Stomach (tissue), 4 donors: ENCODE measurements at regions not wholly inside any gene's neighbourhood (a gene's known extent, or its start where the extent isn't known, plus 50 kb on each side); places are given as distances from the start of the nearest gene placed in this dataset.

Experiments used
- EP300 ChIP-seq: sonication (generic); formaldehyde crosslinking; IDR thresholded peaks from one replicate; pipeline ENCODE4 v1.6.1; 2017; ENCODE audit warnings: antibody characterized with exemption
- POLR2A ChIP-seq, 4 donors: fragments of 450-650 bp; IDR thresholded peaks; one replicate each; pipeline ENCODE4 v1.6.1; 2016; ENCODE audit warnings: antibody characterized with exemption in 4 of 4, control low read depth in 2 of 4, mild to moderate bottlenecking in 1 of 4, moderate library complexity in 1 of 4
- TF ChIP-seq, protein P1 (sequence below), 7 experiments: fragments of 450-650 bp in 4 of 7; fragments of 200-600 bp in 3 of 7; sonication (generic) in 3 of 7; IDR thresholded peaks; one replicate each; pipeline ENCODE4 v1.5.1; 2016 to 2019; ENCODE audit warnings: antibody characterized with exemption in 7 of 7, control low read depth in 2 of 7, mild to moderate bottlenecking in 1 of 7

DNA sequence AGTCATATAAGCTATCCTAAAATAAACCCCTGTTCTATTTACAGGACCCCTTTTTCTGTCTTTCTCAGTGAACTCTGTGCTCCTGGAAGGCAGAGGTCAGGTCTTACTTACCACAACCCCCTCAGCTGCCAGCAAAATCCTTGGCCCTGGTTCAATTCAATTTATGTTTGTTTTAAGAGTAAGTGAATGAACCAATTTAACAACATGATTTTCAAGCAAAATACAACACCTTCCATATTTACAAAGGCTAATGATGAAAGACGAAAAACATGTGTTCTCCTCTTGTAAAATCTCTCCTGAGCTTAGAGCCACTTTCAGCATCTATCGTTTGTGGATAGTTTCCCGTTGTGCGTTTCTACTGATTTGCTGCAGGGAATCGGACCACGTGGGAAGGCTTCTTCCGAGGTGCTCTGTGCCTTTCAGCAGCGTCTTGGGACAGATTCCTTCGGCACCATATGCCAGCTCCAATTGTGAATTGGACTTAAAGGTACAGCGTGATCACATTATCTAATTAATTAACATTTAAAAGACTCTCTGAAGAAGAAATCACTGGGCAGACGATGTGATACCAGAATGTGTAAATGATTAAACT lies 411.7 kb downstream of the IRS2 start:
- TF ChIP-seq, protein P1, sequence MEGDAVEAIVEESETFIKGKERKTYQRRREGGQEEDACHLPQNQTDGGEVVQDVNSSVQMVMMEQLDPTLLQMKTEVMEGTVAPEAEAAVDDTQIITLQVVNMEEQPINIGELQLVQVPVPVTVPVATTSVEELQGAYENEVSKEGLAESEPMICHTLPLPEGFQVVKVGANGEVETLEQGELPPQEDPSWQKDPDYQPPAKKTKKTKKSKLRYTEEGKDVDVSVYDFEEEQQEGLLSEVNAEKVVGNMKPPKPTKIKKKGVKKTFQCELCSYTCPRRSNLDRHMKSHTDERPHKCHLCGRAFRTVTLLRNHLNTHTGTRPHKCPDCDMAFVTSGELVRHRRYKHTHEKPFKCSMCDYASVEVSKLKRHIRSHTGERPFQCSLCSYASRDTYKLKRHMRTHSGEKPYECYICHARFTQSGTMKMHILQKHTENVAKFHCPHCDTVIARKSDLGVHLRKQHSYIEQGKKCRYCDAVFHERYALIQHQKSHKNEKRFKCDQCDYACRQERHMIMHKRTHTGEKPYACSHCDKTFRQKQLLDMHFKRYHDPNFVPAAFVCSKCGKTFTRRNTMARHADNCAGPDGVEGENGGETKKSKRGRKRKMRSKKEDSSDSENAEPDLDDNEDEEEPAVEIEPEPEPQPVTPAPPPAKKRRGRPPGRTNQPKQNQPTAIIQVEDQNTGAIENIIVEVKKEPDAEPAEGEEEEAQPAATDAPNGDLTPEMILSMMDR (IDR thresholded peaks at IDR 0.05), result no peak
- no peak for TF ChIP-seq POLR2A (IDR thresholded peaks at IDR 0.05)
- no peak for TF ChIP-seq EP300
